Stimulated activated CD4-positive, alpha-beta T cell treated with anti-CD3 and anti-CD28 coated beads, Interleukin-4, amount 100 ng/mL, for 48 hours (primary cell): ENCODE measurements at regions not wholly inside any gene's neighbourhood (a gene's known extent, or its start where the extent isn't known, plus 50 kb on each side); places are given as distances from the start of the nearest gene placed in this dataset.
"Not testable (repeated sequence)": the region's sequence is repeated elsewhere in the genome, so short reads cannot be mapped to it uniquely, and the experiment has no call there.

Source experiments
- DNase-seq, 2 donors: peaks; one replicate each; pipeline ENCODE4 v3.0.0-alpha.2; 2020; ENCODE audit warnings: low read depth in 2 of 2

DNA sequence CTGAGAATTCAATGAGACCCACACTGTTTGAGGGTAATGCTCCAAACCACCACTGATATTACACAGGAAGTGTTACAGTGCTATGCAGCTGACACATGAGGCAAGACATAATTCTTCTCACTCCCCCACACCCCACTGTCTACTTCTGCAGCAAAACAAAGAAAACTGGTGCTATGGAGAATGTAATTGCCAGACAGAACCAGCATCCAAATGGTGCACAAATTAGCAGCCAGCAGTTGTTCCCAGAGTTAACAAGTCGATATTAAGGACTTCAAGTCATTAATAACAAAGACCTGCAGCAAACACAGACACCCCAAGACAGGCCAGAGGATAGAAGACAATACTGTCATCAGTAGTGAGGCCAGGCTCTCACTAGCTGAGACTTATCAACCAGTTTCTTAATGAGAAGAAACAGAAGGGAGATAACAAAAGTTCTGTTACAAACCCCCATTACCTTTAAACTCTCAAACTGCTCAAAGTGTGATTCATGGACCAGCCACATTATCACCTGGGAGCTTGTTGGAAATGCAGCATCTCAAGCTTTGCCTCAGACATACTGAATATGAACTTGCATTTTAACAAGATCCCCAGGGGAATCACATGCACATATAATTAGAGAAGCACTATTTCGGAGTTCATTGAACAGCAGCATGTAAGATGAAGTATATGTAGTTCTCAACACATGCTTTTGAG, 58.7 kb upstream of the FNDC3B start:
- no peak for DNase-seq

DNA sequence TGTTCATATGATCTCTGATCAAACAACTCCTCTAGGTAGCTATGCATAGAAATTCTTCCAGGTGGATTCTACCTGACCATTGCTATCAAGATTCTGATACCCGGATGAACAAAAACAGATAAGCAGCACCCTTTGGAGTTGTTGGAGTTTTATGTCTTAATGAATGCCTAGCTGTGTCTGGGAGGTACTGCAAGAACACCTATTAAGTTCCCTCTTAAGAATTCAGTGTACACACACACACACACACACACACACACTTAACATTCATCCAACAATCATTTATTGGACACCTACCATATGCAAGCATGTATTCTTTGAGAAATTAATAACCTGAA, 58.1 kb upstream of the FNDC3B start:
- no peak for DNase-seq

DNA sequence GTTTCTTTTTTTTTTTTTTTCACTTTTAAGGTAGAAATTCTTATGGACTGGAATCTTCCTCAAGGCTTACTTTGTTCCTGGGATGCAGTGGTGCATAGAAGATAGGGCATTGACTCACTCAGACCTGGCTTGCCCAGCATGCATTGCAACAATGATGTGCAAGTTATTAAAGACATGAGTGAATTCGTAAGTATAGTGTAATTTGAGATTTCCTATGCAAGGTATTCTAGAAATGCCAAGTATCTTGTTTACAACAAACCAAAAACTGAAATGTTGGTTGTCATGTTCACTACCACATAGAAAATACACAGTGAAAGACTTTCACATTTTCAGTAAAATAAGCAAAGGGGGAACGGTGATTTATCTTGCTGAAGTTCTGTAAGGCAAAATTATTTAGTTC, 56.5 kb upstream of the FNDC3B start:
- DNase-seq: no peak

DNA sequence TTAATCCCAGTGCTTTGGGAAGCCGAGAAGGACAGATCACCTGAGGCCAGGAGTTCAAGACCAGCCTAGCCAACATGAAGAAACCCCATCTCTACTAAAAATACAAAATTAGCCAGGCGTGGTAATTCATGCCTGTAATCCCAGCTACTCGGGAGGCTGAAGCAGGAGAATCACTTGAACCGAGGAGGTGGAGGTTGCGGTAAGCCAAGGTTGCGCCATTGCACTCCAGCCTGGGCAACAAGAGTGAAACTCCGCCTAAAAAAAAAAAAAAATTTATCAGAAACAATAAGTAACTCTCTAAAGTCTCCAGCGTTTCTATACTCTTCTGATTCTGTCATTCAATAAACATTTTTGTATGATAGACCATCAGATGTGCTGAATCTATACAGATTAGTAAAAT, 55.7 kb upstream of the FNDC3B start:
- not testable (repeated sequence) for DNase-seq

DNA sequence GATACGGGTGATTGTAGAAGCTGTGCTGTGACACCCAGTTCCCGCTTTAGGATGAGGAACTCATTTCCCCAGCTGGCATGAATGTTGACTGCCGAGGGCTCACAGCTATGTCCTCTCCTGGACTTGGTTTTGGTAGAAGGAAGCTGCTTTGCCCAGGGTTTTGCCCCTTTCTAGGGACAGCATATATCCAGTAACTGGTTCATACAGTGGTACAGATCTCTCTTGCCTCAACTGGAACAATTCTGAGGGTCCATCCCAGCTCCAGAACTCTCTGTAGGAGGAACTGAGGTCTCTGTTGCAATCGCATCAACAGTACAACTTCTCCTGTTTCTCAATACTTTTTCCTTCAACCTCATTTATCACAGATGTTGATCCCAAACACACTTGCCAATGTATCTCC, 54.5 kb upstream of the FNDC3B start:
- DNase-seq: no peak

GRCh38 chr3:171986176-171986575, 53.2 kb upstream of the FNDC3B start:
- DNase-seq: no peak

DNA sequence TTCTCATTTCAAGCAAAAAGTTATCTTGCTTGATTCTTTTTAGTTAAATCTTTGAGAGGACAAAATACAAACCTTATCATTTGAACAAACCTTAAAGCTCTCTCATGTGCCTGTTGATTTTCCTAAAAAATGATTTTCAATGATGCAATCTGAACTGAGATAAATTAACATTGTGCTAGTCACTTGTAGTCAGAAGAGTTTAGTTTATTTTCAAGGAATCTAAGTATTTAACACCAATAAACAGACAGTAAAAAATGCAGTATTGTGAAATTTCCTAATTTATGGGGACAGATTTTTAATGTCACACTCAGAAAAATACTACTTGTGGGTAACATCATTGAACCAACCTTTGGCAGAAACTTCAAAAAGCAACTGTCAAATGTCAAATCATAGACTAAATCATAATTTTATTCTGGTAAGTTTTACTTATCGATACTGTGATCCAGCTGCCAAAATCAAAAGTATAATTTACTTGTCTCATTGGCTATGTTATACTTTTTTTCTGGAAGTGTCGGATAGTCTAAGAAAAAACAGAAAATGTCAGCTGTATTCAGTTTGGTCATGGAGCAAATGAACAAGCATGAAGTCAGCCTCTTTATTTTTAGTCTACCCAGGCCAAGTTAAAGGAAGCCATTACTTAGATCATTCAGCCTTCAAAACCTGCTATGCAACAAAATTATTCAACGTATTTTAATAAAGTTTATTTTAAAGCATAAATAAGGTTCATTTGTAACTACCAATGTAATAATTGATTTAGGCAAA, 52.4 kb upstream of the FNDC3B start:
- DNase-seq: no peak
